Prostate gland (tissue), 2 donors: ENCODE measurements at regions not wholly inside any gene's neighbourhood (a gene's known extent, or its start where the extent isn't known, plus 50 kb on each side); places are given as distances from the start of the nearest gene placed in this dataset.

Experiments used
- POLR2A ChIP-seq: fragments of 450-650 bp; IDR thresholded peaks from one replicate; pipeline ENCODE4 v1.6.1; 2016; ENCODE audit warnings: antibody characterized with exemption, mild to moderate bottlenecking
- POLR2AphosphoS5 ChIP-seq: sonication (generic); formaldehyde crosslinking; IDR thresholded peaks from one replicate; pipeline ENCODE4 v1.6.1; 2017; ENCODE audit warnings: antibody characterized with exemption
- TF ChIP-seq, protein P1 (sequence below), 4 experiments: fragments of 200-600 bp in 2 of 4; fragments of 450-650 bp in 2 of 4; sonication (generic) in 2 of 4; IDR thresholded peaks; 1 replicate in 3 of 4; 2 replicates in 1 of 4; pipeline ENCODE4 v1.5.1; 2016 to 2019; ENCODE audit warnings: antibody characterized with exemption in 4 of 4, mild to moderate bottlenecking in 2 of 4, moderate library complexity in 2 of 4

DNA sequence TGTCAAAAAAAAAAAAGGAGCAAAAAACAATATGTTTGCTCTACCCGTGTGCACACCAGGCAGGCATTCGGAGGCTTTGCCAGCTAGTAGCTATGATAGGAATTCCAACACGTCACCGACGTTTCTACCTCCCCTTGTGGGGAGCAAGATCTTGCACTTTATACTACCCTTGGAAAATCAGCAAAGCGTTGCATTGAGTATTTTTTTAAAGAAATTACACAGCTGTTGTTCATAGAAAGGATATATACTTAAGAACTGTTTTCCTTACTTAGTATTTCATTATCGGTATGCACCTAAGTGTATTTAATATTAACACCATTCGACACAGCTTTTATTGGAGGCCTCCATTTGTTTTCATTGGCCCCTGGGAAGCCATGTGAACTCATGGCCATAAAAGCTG, 159.9 kb upstream of the MGMT start:
- TF ChIP-seq, protein P1, sequence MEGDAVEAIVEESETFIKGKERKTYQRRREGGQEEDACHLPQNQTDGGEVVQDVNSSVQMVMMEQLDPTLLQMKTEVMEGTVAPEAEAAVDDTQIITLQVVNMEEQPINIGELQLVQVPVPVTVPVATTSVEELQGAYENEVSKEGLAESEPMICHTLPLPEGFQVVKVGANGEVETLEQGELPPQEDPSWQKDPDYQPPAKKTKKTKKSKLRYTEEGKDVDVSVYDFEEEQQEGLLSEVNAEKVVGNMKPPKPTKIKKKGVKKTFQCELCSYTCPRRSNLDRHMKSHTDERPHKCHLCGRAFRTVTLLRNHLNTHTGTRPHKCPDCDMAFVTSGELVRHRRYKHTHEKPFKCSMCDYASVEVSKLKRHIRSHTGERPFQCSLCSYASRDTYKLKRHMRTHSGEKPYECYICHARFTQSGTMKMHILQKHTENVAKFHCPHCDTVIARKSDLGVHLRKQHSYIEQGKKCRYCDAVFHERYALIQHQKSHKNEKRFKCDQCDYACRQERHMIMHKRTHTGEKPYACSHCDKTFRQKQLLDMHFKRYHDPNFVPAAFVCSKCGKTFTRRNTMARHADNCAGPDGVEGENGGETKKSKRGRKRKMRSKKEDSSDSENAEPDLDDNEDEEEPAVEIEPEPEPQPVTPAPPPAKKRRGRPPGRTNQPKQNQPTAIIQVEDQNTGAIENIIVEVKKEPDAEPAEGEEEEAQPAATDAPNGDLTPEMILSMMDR (IDR thresholded peaks at IDR 0.05), result no peak
- TF ChIP-seq POLR2AphosphoS5 (no peak), POLR2A (no peak)
